HG02678 (cell line): ENCODE measurements at regions not wholly inside any gene's neighbourhood (a gene's known extent, or its start where the extent isn't known, plus 50 kb on each side); places are given as distances from the start of the nearest gene placed in this dataset.
"Not testable (repeated sequence)": the region's sequence is repeated elsewhere in the genome, so short reads cannot be mapped to it uniquely, and the experiment has no call there.

ENCODE experiments used
- ATAC-seq: cut with Tn5 transposase; IDR thresholded peaks from one replicate; pipeline ENCODE4 v1.9.1; 2021; ENCODE audit warnings: mild to moderate bottlenecking, moderate library complexity; ENCODE audit not compliant: unreplicated experiment

DNA sequence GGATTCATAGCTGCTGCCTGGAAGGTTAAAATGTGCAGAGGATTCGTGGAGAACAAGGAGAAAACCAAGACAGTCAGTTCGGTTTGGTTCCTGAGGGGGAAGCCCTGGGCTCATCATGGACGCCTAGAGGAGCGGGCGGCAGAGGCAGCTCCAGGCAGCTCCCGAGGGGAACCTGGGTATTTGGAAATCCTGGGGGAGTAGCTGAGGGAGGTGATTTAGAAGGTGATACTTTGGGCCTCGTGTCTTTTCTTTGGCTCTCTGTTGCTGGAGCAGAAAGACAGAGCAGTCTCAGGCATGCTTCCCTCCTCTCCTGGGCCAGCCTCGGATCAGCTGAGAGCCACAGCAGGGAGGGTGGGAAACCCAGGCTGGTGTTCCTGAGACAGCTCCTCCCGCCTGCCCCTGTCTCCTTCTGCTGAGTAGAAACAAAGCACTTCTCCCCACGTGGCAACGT lies 139.5 kb downstream of the DLL1 start:
- ATAC-seq = no peak

- ATAC-seq = no peak
These were observed 140.3 kb downstream of the DLL1 start for GRCh38 chr6:170150590-170150945.

GRCh38 chr6:170149681-170150589 lies 140.9 kb downstream of the DLL1 start:
- ATAC-seq = no peak

DNA sequence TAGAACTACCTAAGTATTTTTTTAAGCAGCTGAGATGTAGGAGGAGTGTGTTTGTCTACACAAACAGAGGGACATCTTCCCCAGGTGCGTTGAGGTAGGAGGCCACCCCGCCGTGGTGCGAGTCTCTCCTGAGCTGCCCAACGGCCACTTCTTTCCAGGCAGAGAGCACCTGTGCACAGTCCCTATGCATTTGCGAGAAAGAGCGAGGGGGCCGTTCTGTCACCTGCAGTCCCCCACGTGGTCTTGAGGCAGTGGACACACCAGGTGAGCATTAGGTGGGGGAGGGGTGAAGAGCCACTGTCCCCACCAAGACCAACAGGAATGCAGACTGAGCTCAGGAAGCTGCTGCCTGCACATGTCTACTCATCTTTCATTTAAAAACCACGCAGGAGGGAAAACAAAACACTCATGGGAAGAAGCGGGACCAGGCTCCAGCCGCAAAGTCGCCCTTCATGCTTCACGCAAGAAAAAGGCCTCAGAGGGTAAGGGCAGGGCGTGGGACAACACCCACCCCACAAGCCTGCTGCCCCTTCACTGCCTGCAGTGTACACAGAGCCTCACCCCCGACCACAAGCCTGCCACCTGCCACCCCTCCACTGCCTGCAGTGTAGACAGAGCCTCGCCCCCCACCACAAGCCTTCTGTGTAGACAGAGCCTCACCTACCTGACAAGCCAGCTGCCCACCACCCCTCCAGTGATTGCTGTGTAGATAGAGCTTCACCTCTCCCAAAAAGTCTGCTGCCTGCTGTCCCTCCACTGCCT lies 142.0 kb downstream of the DLL1 start:
- no peak for ATAC-seq

DNA sequence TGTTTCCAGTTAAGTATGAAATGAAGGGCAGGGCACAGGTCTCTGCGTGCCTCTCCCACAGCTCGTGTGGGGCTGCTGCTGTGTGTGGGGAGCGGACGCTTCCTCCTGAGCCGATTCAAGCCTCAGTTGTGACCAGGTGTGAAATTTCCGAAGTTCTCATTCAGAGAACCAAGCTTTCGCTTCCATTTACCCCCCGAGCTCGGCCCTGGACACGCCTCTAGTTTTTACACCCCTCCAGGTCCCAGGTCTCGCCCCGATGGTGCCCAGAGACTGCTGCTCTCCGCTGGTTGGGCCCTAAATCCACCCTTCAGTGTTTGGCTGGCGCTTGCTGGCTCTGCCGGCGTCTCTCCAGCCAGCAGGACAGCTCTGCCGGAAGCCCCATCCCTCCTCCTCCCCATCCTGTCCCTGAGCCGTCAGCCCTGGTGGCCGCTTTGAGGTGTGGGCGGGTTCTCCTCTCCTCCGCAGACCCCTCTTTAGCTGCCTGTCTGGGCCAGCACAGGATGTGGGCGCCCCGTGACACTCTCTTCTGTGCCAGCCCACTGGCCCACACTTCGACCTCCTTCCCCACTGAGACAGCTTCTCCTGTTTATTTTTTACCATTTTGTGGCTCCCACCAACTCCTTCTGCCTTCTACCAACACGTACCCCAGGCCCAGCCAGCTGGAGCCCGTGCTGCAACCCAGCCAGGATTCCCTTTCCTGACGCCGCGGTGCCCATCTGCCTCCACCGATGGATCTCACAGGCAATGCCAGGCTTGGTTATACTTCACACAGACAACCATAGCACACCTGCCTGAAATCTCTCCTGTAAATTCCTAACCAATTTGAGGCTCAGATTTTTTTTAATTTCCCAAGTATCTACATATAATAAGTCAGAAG lies 142.8 kb downstream of the DLL1 start:
- ATAC-seq = peak; percentile 67

DNA sequence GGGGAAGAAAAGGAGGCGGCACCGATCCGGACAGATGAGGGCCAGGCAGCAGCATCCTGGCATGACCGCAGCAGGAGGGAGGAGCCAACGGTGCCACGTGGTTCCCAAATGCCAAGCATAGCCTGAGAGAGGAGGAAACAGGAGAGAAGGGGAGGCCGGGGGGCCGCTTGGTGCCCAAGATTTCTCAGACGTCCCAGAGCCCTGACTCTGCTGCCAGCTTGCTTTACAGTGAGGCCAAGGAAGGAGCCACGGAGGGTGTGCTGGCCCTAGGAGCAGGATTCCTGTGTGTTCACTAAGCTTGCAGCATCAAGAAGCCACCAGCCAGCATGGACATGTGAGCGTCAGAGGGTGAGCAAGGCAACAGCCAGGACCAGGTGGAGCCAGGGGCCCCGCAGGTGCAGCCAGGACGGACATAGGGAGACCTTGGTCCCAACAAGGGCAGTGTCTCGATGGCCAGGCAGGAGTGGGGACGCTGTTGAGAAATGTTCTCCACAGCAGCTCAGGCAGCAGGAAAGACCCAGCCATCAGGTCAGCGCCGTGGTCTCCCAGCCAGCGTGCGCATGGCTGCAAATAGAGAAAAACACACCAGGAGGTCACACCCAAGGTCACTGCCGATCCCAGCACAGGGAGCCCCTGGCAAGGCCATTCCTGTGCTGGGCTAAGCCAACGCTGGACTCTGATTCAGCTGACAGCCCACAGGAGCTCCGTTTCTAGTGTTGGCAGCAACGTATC lies 143.7 kb downstream of the DLL1 start:
- no peak for ATAC-seq

DNA sequence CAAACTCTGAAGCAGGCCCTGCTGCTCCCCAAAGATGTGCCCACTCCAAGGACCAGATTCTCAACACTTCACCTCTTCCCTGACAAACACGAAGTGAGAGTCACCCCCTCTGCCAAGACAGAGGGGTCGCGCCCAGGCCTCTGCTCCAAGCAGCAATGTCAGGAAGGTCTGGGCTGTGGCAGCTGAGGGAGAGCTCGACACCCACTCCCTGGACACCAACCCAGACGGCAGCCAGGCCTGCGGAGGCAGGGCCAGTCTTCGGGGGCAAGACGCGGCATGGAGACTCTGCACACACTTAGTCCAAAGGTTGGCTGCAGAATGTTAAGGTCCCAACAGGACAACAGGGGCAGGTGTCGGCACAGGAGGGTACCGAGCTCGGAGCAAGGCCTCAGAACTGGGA lies 144.2 kb downstream of the DLL1 start:
- ATAC-seq = no peak

DNA sequence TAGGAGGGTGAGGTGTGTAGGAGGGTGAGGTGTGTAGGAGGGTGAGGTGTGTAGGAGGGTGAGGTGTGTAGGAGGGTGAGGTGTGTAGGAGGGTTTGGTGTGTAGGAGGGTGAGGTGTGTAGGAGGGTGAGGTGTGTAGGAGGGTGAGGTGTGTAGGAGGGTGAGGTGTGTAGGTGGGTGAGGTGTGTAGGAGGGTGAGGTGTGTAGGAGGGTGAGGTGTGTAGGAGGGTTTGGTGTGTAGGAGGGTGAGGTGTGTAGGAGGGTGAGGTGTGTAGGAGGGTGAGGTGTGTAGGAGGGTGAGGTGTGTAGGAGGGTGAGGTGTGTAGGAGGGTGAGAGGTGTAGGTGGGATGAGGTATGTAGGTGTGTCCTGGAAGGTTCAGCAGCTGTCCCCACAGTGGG lies 144.7 kb downstream of the DLL1 start:
- not testable (repeated sequence) for ATAC-seq

GRCh38 chr6:170145716-170146115 lies 145.2 kb downstream of the DLL1 start:
- not testable (repeated sequence) for ATAC-seq

- ATAC-seq = no peak
These were observed 145.6 kb downstream of the DLL1 start for GRCh38 chr6:170145272-170145592.

DNA sequence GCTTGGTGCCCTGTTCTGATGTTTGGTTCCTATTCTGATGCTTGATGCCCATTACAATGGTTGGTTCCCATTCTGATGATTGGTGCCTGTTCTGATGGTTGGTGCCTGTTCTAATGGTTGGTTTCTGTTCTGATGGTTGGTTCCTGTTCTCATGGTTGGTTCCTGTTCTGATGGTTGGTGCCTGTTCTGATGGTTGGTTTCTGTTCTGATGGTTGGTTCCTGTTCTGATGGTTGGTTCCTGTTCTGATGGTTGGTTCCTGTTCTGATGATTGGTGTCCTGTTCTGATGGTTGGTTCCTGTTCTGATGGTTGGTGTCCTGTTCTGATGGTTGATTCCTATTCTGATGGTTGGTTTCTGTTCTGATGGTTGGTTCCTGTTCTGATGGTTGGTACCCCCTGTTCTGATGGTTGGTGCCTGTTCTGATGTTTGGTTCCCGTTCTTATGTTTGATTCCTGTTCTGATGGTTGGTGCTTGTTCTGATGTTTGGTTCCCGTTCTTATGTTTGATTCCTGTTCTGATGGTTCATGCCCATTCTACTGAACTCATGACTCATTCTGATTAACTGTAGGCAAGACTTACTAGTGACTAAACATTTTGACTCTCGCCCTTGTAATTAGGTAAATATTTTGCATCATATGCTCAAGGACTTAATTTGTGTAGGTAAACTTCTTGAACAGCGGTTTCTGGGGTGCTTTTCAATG lies 146.2 kb downstream of the DLL1 start:
- no peak for ATAC-seq

DNA sequence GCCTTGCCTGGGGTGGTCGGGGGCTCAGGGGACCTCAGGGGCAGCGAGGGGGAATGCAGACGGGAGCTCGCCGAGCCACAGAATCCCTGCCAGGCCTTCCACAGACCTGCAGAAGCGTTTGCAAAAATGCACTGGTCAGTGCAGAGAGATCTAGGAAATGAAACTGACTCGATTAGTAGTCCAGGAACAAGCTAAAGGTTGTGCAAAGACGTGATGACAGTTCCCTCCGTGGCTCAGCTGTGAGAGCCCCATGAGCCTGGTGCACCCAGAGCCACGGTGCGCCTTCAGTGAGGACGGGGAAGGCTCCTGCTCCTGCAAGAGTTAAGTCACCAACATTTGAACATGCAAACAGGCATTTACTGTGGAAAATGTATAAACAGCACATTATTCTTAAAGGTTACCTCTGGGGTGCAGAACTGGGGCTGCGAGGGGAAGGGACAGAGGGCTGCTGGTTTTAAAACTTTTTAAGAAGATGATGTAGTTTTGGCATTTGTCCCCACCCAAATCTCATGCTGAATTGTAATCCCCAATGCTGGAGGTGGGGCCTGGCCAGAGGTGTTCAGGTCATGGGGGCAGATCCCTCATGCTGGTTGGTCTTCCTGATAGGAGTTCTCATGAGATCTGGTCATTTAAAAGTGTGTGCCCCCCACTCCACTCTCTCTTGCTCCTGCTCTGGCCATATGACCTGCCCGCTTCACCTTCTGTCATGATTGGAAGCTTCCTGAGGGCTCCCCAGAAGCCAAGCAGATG lies 147.3 kb downstream of the DLL1 start:
- ATAC-seq = no peak

DNA sequence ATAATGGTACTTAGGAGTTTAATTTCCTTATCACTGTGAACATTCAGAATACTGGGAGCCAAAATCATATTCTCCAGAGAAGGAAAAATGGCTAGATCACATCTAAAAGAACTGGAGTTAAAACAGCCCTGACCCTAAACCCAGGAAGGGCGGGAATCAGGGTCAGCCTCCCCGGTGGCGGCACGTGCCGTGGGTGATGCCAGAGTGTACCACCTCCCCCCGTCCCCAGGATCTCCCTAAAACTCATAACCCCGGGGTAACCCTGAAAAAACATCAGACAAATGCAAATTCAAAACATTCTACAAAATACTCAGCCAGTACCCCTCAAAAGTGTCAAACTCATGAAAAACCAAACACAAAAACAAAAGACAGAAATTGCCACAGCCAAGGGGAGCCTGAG lies 148.3 kb downstream of the DLL1 start:
- ATAC-seq = no peak

DNA sequence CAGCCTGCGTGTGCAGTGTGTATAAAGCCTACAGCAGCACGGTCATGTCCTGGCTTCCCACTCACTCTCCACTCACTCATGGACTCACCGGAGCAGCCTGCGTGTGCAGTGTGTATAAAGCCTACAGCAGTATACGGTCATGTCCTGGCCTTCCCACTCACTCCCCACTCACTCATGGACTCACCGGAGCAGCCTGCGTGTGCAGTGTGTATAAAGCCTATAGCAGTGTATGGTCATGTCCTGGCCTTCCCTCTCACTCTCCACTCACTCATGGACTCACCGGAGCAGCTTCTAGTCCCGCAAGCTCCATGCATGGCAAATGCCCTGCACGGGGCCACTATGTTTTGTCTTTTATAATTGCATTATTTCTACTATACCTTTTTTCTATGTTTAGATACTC lies 149.8 kb downstream of the DLL1 start:
- not testable (repeated sequence) for ATAC-seq

- no peak for ATAC-seq
These were observed 150.7 kb downstream of the DLL1 start for GRCh38 chr6:170140129-170140528.

- ATAC-seq = no peak
These were observed 151.3 kb downstream of the DLL1 start for GRCh38 chr6:170139531-170139930.

DNA sequence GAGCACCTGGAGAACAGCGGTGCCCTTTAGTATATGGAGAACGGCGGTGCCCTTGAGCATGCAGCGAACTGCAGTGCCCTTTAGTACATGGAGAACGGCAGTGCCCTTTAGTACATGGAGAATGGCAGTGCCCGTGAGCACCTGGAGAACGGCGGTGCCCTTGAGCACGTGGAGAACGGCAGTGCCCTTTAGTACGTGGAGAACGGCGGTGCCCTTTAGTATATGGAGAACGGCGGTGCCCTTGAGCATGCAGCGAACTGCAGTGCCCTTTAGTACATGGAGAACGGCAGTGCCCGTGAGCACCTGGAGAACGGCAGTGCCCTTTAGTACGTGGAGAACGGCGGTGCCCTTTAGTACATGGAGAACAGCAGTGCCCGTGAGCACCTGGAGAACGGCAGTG lies 151.8 kb downstream of the DLL1 start:
- ATAC-seq = not testable (repeated sequence)

- ATAC-seq = no peak
These were observed 152.7 kb downstream of the DLL1 start for GRCh38 chr6:170137911-170138910.
